ENCODE measurements at regions not wholly inside any gene's neighbourhood (a gene's known extent, or its start where the extent isn't known, plus 50 kb on each side); places are given as distances from the start of the nearest gene placed in this dataset.
"Not testable (repeated sequence)": the region's sequence is repeated elsewhere in the genome, so short reads cannot be mapped to it uniquely, and the experiment has no call there.

DNA sequence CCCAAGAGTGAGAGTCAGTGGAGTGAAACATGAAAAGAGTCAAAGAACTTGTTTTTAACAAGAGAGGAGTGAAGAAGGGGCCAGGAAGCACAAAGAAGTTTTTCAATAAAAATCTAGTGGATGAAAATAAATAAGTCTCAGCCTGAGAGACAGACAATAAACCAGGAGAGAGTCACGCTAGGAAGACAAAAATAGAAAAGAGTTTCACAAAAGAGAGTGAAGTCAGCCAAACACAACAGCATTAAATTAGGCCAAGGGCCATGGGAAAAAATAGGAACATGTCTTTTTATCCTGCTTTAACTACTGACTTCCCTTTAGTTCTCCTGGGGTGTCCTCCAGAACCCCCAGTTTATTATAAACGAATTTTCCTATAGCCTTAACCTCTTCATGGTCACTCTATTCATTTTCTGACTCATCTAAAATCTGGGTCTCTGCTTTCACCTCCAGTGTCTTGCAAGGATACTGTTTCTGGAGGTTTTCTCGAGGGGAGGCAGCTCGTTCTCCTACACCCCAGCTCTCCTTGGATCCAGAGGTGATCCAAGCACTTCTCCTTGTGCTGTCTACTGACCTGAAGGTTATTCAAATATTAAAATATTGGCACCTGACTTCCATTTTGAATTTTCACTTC lies 571.5 kb upstream of the PPP2R3A start:
- H3K4me1 ChIP-seq, result no peaks in the 10 kb centered on the region
- ATAC-seq (no peak), DNase-seq (no peak)
- H3K4me3 ChIP-seq, result no peak overlapping the region
- no peaks in the 10 kb centered on the region for H3K9me3 ChIP-seq
- H3K27ac ChIP-seq, result no peak overlapping the region
- intact Hi-C loops (cut with DNase I), result no loop called here
- H3K27me3 ChIP-seq, result no peaks in the 10 kb centered on the region
- no peak for TF ChIP-seq CTCF (IDR thresholded peaks at IDR 0.05)
- no peaks in the 10 kb centered on the region for H3K36me3 ChIP-seq

GRCh38 chr3:135412475-135412874 lies 553.1 kb upstream of the PPP2R3A start:
- intact Hi-C loops (cut with DNase I), result no loop called here

GRCh38 chr3:135416182-135416581 lies 549.3 kb upstream of the PPP2R3A start:
- intact Hi-C loops (cut with DNase I), result no loop called here
- H3K27me3 ChIP-seq, result no peaks in the 10 kb centered on the region
- no peak for DNase-seq
- ATAC-seq, result no peak
- H3K4me3 ChIP-seq, result no peak overlapping the region
- H3K36me3 ChIP-seq, result no peaks in the 10 kb centered on the region
- H3K27ac ChIP-seq, result no peak overlapping the region
- H3K9me3 ChIP-seq, result no peaks in the 10 kb centered on the region
- no peaks in the 10 kb centered on the region for H3K4me1 ChIP-seq
- no peak for TF ChIP-seq CTCF (IDR thresholded peaks at IDR 0.05)

More at GRCh38 chr3:135412475-135412874, 553.1 kb upstream of the PPP2R3A start:
- no peaks in the 10 kb centered on the region for H3K4me1 ChIP-seq
- ATAC-seq, result no peak
- no peaks in the 10 kb centered on the region for H3K36me3 ChIP-seq
- no peaks in the 10 kb centered on the region for H3K27me3 ChIP-seq
- no peak for DNase-seq
- no peak for TF ChIP-seq CTCF (IDR thresholded peaks at IDR 0.05)
- no peak overlapping the region for H3K27ac ChIP-seq
- no peaks in the 10 kb centered on the region for H3K9me3 ChIP-seq
- H3K4me3 ChIP-seq, result no peak overlapping the region

- ATAC-seq, result no peak
- intact Hi-C loops (cut with DNase I), result no loop called here
Observed at GRCh38 chr3:135419155-135419554, 546.4 kb upstream of the PPP2R3A start.

DNA sequence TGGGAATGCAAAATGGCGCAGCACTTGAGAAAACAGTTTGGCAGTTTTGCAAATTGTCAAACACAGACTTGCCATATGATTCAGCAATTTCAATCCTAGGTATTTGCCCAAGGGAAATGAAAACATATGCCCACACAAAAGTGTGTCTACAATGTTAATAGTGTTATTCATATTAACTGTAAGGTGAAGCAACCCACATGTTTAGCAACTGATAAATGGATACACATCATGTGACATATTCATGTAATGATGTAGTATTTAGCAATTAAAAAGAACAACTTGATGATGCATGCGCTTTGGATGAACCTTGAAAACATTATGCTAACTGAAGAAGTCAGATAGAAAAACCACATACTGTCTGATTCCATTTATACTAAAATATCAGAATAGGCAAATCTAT lies 539.0 kb upstream of the PPP2R3A start:
- Histone ChIP-seq H3K27me3 (no peaks in the 10 kb centered on the region), H3K9me3 (no peaks in the 10 kb centered on the region), H3K27ac (no peak overlapping the region), H3K4me3 (no peak overlapping the region), H3K36me3 (no peaks in the 10 kb centered on the region), H3K4me1 (no peaks in the 10 kb centered on the region)
- TF ChIP-seq CTCF (IDR thresholded peaks at IDR 0.05), result no peak
- ATAC-seq (no peak), DNase-seq (no peak)
- intact Hi-C loops (cut with DNase I), result no loop called here

More at GRCh38 chr3:135419155-135419554, 546.4 kb upstream of the PPP2R3A start:
- H3K9me3 ChIP-seq, result no peaks in the 10 kb centered on the region
- no peak overlapping the region for H3K4me3 ChIP-seq
- TF ChIP-seq CTCF (IDR thresholded peaks at IDR 0.05), result no peak
- no peaks in the 10 kb centered on the region for H3K4me1 ChIP-seq
- H3K27ac ChIP-seq, result no peak overlapping the region
- H3K27me3 ChIP-seq, result no peaks in the 10 kb centered on the region
- H3K36me3 ChIP-seq, result no peaks in the 10 kb centered on the region
- no peak for DNase-seq

- Histone ChIP-seq H3K27me3 (no peaks in the 10 kb centered on the region), H3K4me3 (no peak overlapping the region), H3K9me3 (no peaks in the 10 kb centered on the region), H3K27ac (no peak overlapping the region), H3K4me1 (no peaks in the 10 kb centered on the region), H3K36me3 (no peaks in the 10 kb centered on the region)
- intact Hi-C loops (cut with DNase I), result no loop called here
- DNase-seq (no peak), ATAC-seq (no peak)
- no peak for TF ChIP-seq CTCF (IDR thresholded peaks at IDR 0.05)
Observed at GRCh38 chr3:135432402-135432801, 533.1 kb upstream of the PPP2R3A start.

GRCh38 chr3:135438889-135439597 lies 526.5 kb upstream of the PPP2R3A start:
- DNase-seq; ATAC-seq; intact Hi-C loops (cut with DNase I): not testable (repeated sequence)

DNA sequence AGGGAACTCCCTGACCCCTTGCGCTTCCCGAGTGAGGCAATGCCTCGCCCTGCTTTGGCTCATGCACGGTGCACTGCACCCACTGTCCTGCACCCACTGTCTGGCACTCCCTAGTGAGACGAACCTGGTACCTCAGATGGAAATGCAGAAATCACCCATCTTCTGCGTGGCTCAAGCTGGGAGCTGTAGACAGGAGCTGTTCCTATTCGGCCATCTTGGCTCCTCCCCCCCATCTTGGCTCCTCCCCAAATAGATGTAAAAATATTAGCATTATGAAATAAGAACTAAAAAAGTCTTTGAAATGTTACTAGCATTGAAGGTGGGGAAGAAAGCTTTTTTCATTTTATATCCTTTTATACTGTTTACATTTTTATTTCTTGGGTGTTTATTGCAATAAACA lies 525.9 kb upstream of the PPP2R3A start:
- not testable (repeated sequence) for H3K27me3 ChIP-seq

More at GRCh38 chr3:135438889-135439597, 526.5 kb upstream of the PPP2R3A start:
- H3K36me3 ChIP-seq, H3K9me3 ChIP-seq, H3K4me1 ChIP-seq, H3K27me3 ChIP-seq, H3K4me3 ChIP-seq, H3K27ac ChIP-seq: not testable (repeated sequence)

More for the DNA sequence above, 525.9 kb upstream of the PPP2R3A start:
- H3K4me1 ChIP-seq; H3K27ac ChIP-seq; DNase-seq; ATAC-seq; H3K4me3 ChIP-seq; H3K9me3 ChIP-seq; H3K36me3 ChIP-seq; intact Hi-C loops (cut with DNase I): not testable (repeated sequence)
